Ascending aorta (tissue), 2 donors: ENCODE measurements at regions not wholly inside any gene's neighbourhood (a gene's known extent, or its start where the extent isn't known, plus 50 kb on each side); places are given as distances from the start of the nearest gene placed in this dataset.
A peak's percentile ranks its signal among the peaks of the same experiment; 100 is the strongest.
"Not testable (repeated sequence)": the region's sequence is repeated elsewhere in the genome, so short reads cannot be mapped to it uniquely, and the experiment has no call there.

Experiments used
- DNase-seq, 2 donors: peaks; one replicate each; pipeline ENCODE4 v3.0.0-alpha.2; 2019; ENCODE audit warnings: low spot score in 2 of 2
- H3K27ac ChIP-seq, 2 donors: fragments of 200-600 bp; sonication (generic); one replicate each; pipeline ENCODE4 v1.5.1; 2016 to 2017; ENCODE audit warnings: mild to moderate bottlenecking in 1 of 2
- H3K27me3 ChIP-seq: fragments of 200-600 bp; sonication (generic); one replicate; pipeline ENCODE4 v1.5.1; 2017
- H3K36me3 ChIP-seq, 2 donors: fragments of 200-600 bp; sonication (generic); one replicate each; pipeline ENCODE4 v1.5.1; 2016
- H3K4me1 ChIP-seq, 2 donors: fragments of 200-600 bp; sonication (generic); one replicate each; pipeline ENCODE4 v1.5.1; 2016 to 2017; ENCODE audit warnings: mild to moderate bottlenecking in 1 of 2
- H3K4me3 ChIP-seq, 2 donors: fragments of 200-600 bp; sonication (generic); one replicate each; pipeline ENCODE4 v1.5.1; 2016 to 2017; ENCODE audit warnings: mild to moderate bottlenecking in 1 of 2
- H3K9me3 ChIP-seq, 2 donors: fragments of 200-600 bp; sonication (generic); one replicate each; pipeline ENCODE4 v1.5.1; 2016
- intact Hi-C: fragments of 100-400 bp; cut with DNase I; formaldehyde crosslinking; loops from one replicate; pipeline ENCODE4 v1.15.1; 2023

DNA sequence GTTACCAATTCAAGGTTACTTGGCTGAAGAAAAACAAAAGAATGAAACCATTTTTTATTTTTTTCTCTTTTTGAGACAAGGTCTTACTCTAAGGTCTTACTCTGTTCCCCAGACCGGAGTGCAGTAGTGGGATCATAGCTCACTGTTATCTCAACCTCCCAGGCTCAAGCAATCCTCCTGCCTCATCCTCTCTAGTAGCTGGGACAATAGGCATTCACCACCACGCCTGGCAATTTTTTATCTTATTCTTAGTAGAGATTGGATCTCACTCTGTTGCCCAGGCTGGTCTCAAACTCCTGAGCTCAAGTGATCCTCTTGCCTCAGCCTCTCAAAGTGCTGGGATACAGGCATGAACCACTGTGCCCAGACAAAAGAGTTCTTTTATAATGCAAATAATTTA lies 3732.0 kb upstream of the OR11H1 start:
- H3K4me1 ChIP-seq, H3K27ac ChIP-seq, DNase-seq, intact Hi-C loops, H3K4me3 ChIP-seq, H3K27me3 ChIP-seq, H3K36me3 ChIP-seq, H3K9me3 ChIP-seq: not testable (repeated sequence)

DNA sequence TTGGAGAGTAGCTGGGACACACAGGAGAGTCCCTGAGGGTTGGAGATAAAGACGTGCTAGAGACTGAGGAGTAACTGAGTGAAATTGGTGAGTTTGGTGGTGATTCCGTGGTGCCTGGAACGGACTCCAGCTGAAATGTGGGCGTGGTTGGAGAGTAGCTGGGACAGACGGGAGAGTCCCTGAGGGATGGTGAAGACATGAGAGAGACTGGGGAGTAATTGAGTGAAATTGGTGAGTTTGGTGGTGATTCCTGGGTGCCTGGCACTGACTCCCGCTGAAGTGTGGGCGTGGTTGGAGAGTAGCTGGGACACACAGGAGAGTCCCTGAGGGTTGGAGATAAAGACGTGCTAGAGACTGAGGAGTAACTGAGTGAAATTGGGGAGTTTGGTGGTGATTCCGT lies 3712.5 kb upstream of the OR11H1 start:
- intact Hi-C loops = not testable (repeated sequence)
- DNase-seq = peak in 1 of 2 donors; percentile 56

DNA sequence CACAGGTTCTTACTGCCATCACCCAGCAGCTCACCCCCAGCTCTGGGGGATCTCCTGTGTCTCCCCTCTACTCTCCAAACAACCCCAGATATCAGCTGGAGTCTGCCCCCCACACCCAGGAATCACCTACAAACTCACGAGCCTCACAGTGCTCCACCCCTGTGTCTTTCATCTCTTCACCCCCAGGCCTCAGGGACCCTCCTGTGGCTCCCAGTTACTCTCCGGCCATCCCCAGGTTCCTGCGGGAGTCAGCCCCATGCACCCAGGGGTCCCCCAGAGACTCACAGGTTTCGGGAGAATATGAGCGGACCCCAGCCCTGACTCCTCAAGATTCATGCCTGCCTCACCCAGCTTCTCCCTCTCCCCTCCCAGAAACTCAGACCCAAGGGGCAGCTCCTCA lies 3709.1 kb upstream of the OR11H1 start:
- H3K9me3 ChIP-seq, DNase-seq, H3K4me3 ChIP-seq, H3K36me3 ChIP-seq, intact Hi-C loops, H3K4me1 ChIP-seq, H3K27ac ChIP-seq, H3K27me3 ChIP-seq: not testable (repeated sequence)

More for the DNA sequence above, 3712.5 kb upstream of the OR11H1 start:
- H3K9me3 ChIP-seq, H3K4me1 ChIP-seq, H3K36me3 ChIP-seq, H3K27ac ChIP-seq, H3K4me3 ChIP-seq, H3K27me3 ChIP-seq: not testable (repeated sequence)

DNA sequence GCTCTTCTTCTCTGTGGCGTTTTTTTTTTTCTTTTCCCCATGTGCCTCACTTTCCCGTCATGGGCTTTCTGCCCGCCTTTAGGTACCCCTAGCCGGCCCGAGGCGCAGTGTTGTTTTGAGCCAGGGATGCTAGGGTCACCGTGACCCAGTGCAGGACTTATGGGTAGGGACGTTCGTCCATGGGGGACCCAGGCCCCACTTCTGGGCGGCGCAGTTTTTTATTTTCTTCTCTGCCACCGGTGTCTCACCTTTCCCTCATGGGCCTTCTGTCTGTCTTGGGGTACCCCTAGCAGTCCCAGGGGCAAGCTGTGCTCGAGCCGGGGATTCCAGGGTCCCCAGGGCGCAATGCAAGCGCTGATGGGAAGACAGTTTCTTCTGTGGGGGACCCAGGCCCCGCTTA lies 3705.7 kb upstream of the OR11H1 start:
- DNase-seq, intact Hi-C loops, H3K4me1 ChIP-seq, H3K9me3 ChIP-seq, H3K4me3 ChIP-seq, H3K36me3 ChIP-seq, H3K27me3 ChIP-seq, H3K27ac ChIP-seq: not testable (repeated sequence)

DNA sequence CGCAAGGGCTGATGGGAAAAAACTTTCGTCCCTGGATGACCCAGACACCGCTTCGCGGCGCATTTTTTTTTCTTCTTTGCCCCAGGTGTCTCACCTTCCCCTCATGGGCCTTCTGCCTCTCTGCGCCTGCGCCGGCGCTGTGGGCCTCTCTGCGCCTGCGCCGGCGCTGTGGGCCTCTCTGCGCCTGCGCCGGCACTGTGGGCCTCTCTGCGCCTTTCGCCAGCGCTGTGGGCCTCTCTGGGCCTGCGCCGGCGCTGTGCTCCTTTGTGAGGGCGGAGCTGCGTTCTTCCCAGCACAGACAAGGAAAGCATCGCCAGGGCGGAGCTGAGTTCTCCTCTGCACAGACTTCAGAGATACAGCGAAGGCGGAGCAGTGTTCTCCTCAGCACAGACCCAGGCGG lies 3703.0 kb upstream of the OR11H1 start:
- intact Hi-C loops = not testable (repeated sequence)

DNA sequence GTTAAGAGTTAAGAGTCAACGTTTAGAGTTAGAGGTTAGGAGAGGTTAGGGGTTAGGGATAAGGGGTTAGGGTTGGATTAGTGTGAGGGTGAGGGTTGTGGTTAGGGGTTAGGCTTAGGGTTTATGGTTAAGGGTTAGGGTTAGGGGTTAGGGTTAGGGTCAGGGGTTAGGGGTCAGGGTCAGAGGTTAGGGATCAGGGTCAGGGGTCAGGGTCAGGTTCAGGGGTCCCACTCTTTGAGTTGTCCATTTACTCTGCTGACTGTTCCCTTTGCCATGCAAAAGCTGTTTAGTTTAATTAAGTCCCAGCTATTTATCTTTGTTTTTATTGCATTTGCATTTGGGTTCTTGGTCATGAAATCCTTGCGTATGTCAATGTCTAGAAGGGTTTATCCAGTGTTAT lies 3702.0 kb upstream of the OR11H1 start:
- H3K4me3 ChIP-seq, H3K27me3 ChIP-seq, H3K36me3 ChIP-seq, H3K9me3 ChIP-seq, intact Hi-C loops, DNase-seq, H3K4me1 ChIP-seq, H3K27ac ChIP-seq: not testable (repeated sequence)

More for the DNA sequence above, 3703.0 kb upstream of the OR11H1 start:
- not testable (repeated sequence) for H3K9me3 ChIP-seq, H3K4me1 ChIP-seq, H3K27ac ChIP-seq, DNase-seq, H3K36me3 ChIP-seq, H3K4me3 ChIP-seq, H3K27me3 ChIP-seq

DNA sequence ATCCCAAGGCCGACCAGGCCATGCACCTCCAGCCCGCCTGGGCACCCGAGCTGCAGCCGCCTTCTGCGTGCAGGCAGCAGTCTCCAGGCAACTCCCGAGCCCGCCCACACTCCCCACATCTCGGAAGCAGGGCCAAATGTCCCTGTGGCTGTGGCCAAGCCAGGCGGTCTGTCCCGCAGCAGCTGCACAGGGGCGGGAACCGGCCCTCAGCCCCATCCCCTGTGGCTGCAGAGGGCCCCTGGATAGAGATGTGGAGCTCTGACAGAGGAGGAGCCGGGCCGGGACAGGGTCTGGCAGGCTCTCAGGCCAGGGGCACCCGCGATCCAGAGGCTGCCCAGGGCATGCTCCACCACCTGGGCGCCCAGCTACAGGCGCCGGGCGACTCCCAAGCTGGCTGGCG lies 3698.6 kb upstream of the OR11H1 start:
- H3K4me3 ChIP-seq, H3K27me3 ChIP-seq, intact Hi-C loops, H3K27ac ChIP-seq, H3K36me3 ChIP-seq, H3K4me1 ChIP-seq, H3K9me3 ChIP-seq: not testable (repeated sequence)
- DNase-seq = peak; percentile 8 to 62
